ENCODE measurements at regions not wholly inside any gene's neighbourhood (a gene's known extent, or its start where the extent isn't known, plus 50 kb on each side); places are given as distances from the start of the nearest gene placed in this dataset.

DNA sequence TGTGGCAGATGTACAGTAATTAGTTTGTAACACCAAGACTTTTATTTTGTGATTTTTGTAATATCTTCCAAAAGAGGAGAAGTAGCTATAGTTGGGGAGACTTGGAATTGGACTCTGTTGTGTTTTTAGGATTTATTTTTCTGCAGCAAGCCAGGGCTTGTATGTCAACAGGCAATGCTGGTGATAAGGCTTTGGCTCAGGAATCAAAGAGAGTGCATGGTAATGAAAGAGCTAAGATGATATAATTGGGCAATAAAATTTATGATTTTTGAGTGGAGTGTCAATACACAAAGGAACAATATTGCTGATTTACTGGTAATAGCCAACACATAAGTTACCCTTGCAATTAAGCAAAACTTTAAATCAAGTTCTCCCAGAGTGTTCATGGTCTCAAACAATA is 452.9 kb downstream of the TMEM135 start:
- no peak overlapping the region for H3K56ac ChIP-seq (replicated peaks; ENCODE audit: insufficient read length, low read depth, low read length)
- H3K23ac ChIP-seq (ENCODE audit: insufficient read length): no peak overlapping the region
- no peaks in the 10 kb centered on the region for H3K9me3 ChIP-seq (ENCODE audit: insufficient read depth in 2 of 2, low read depth in 1 of 2, low read length in 1 of 2)
- no peak for DNase-seq (ENCODE audit: low read depth in 1 of 2, low spot score in 2 of 2)
- no peak overlapping the region for H2BK20ac ChIP-seq (ENCODE audit: low read length)
- peaks cover 0 to 10% (median 3%) of the 10 kb centered on the region in 4 experiments; a peak in 3 of 7 replicates for H3K4me1 ChIP-seq (replicated peaks in 1 of 4; ENCODE audit: control insufficient read depth in 3 of 4, insufficient read depth in 4 of 4, low read length in 3 of 4)
- no peak overlapping the region for H2BK5ac ChIP-seq (ENCODE audit: low read depth, low read length)
- POLR2A ChIA-PET (ENCODE audit: partially characterized antibody): no interaction called here
- no peak overlapping the region for H4K91ac ChIP-seq (replicated peaks; ENCODE audit: insufficient read length, low read length)
- H3K79me2 ChIP-seq (ENCODE audit: control insufficient read depth in 1 of 2, insufficient read depth in 2 of 2, low read length in 2 of 2): no peaks in the 10 kb centered on the region
- no peak overlapping the region for H2AFZ ChIP-seq (ENCODE audit: low read length)
- no peak overlapping the region for H3K4ac ChIP-seq (replicated peaks; ENCODE audit: insufficient read length, low read depth, low read length)
- CTCF ChIA-PET (ENCODE audit: partially characterized antibody): no interaction called here
- no peaks in the 10 kb centered on the region for H4K20me1 ChIP-seq (replicated peaks in 1 of 2; ENCODE audit: control insufficient read depth in 1 of 2, insufficient read depth in 2 of 2, low read length in 2 of 2)
- no peak overlapping the region for H4K8ac ChIP-seq (ENCODE audit: extremely low read depth, insufficient read depth, low read length)
- no peak overlapping the region for H3K14ac ChIP-seq (ENCODE audit: insufficient read length)
- no peak overlapping the region for H3K27ac ChIP-seq (ENCODE audit: low read depth, low read length)
- no peak overlapping the region for H3K9ac ChIP-seq (replicated peaks in 1 of 4; ENCODE audit: extremely low read depth in 1 of 4, low read depth in 3 of 4, low read length in 3 of 4)
- H3K4me2 ChIP-seq (ENCODE audit: insufficient read depth in 1 of 2, low read depth in 2 of 2, low read length in 2 of 2): no peak overlapping the region
- no peak overlapping the region for H2BK15ac ChIP-seq (ENCODE audit: low read length)
- H3K79me1 ChIP-seq (ENCODE audit: low read depth, low read length): no peaks in the 10 kb centered on the region
- FAIRE-seq: no peak
- no peak overlapping the region for H2AK5ac ChIP-seq (ENCODE audit: low read depth, low read length)
- H2BK12ac ChIP-seq (ENCODE audit: low read depth, low read length): no peak overlapping the region
- no peaks in the 10 kb centered on the region for H3K36me3 ChIP-seq (ENCODE audit: control insufficient read depth in 2 of 4, insufficient read depth in 4 of 4, low read length in 3 of 4)
- H3K18ac ChIP-seq (ENCODE audit: extremely low read depth, low read length): no peak overlapping the region
- no peak overlapping the region for H3K4me3 ChIP-seq (ENCODE audit: extremely low read depth in 1 of 4, insufficient read depth in 2 of 4, low read depth in 3 of 4, low read length in 4 of 4)
- H3K23me2 ChIP-seq (ENCODE audit: low read depth, low read length): no peaks in the 10 kb centered on the region
- no peak overlapping the region for H4K5ac ChIP-seq (ENCODE audit: insufficient read length, low read depth, low read length)
- no peak overlapping the region for H2BK120ac ChIP-seq (replicated peaks; ENCODE audit: low read depth, low read length)
- no peaks in the 10 kb centered on the region; a peak in 1 of 7 replicates for H3K27me3 ChIP-seq (replicated peaks in 1 of 4; ENCODE audit: control insufficient read depth in 3 of 4, extremely low read depth in 1 of 4, insufficient read depth in 3 of 4, low read length in 3 of 4)
- no peak for TF ChIP-seq SUZ12 (IDR thresholded peaks at IDR 0.05; ENCODE audit: low read length)
- no peak for TF ChIP-seq MAFK (IDR thresholded peaks at IDR 0.05; ENCODE audit: low read depth, low read length)
- TF ChIP-seq EZH2 (IDR thresholded peaks at IDR 0.05; ENCODE audit: low read depth, low read length, severe bottlenecking): no peak
- no peak for TF ChIP-seq SAP30 (IDR thresholded peaks at IDR 0.05; ENCODE audit: insufficient read depth, insufficient replicate concordance, low read length)
- no peak for TF ChIP-seq EGR1 (IDR thresholded peaks at IDR 0.05; ENCODE audit: borderline replicate concordance, low read depth, low read length)
- no peak for TF ChIP-seq EP300 (IDR thresholded peaks at IDR 0.05; ENCODE audit: borderline replicate concordance in 1 of 2, low read depth in 2 of 2, low read length in 2 of 2)
- no peak for TF ChIP-seq TBP (IDR thresholded peaks at IDR 0.05; ENCODE audit: low read depth, low read length)
- TF ChIP-seq GABPA (IDR thresholded peaks at IDR 0.05; ENCODE audit: borderline replicate concordance, insufficient read depth, low read length): no peak
- TF ChIP-seq TCF12 (IDR thresholded peaks at IDR 0.05; ENCODE audit: low read depth, low read length): no peak
- no peak for TF ChIP-seq SRF (IDR thresholded peaks at IDR 0.05; ENCODE audit: low read depth, low read length)
- TF ChIP-seq FOSL1 (IDR thresholded peaks at IDR 0.05; ENCODE audit: insufficient read depth, low read depth, low read length): no peak
- no peak for TF ChIP-seq RAD21 (IDR thresholded peaks at IDR 0.05 in 1 of 2, conservative IDR thresholded peaks at IDR 0.05 in 1 of 2; ENCODE audit: low read depth in 2 of 2, low read length in 2 of 2)
- TF ChIP-seq SP4 (IDR thresholded peaks at IDR 0.05; ENCODE audit: low read length): no peak
- TF ChIP-seq KDM1A (IDR thresholded peaks at IDR 0.05; ENCODE audit: borderline replicate concordance, low read length): no peak
